GM23338 (cell line): ENCODE measurements at regions not wholly inside any gene's neighbourhood (a gene's known extent, or its start where the extent isn't known, plus 50 kb on each side); places are given as distances from the start of the nearest gene placed in this dataset.

Experiments
- ATAC-seq: fragments of 200-7000 bp; cut with Tn5 transposase; 3 replicates; pipeline ENCODE4 v1.9.1; 2020
- DNase-seq: peaks from one replicate; pipeline ENCODE4 v3.0.0-alpha.2; 2015; ENCODE audit warnings: low spot score
- H2AFZ ChIP-seq: fragments of 200-600 bp; sonication (generic); 2 replicates; pipeline ENCODE4 v1.8.0; 2016; ENCODE audit warnings: antibody characterized with exemption, mild to moderate bottlenecking, moderate library complexity
- H3F3A ChIP-seq: fragments of 200-600 bp; sonication (generic); replicated peaks from 2 replicates; pipeline ENCODE4 v1.8.0; 2017; ENCODE audit warnings: antibody characterized with exemption, mixed run types, low read depth
- H3K27ac ChIP-seq: fragments of 200-600 bp; sonication (generic); 2 replicates; pipeline ENCODE4 v1.6.1; 2016; ENCODE audit warnings: low read depth
- H3K27me3 ChIP-seq: fragments of 200-600 bp; sonication (generic); 2 replicates; pipeline ENCODE4 v1.8.0; 2016; ENCODE audit warnings: mild to moderate bottlenecking, mixed run types, moderate library complexity; ENCODE audit not compliant: insufficient read depth
- H3K36me3 ChIP-seq: fragments of 200-600 bp; sonication (generic); 2 replicates; pipeline ENCODE4 v1.8.0; 2016; ENCODE audit warnings: mild to moderate bottlenecking; ENCODE audit not compliant: insufficient read depth
- H3K4me1 ChIP-seq: fragments of 200-600 bp; sonication (generic); 2 replicates; pipeline ENCODE4 v1.8.0; 2016; ENCODE audit warnings: mild to moderate bottlenecking, moderate library complexity; ENCODE audit not compliant: insufficient read depth
- H3K4me2 ChIP-seq: fragments of 200-600 bp; sonication (generic); 2 replicates; pipeline ENCODE4 v1.7.1; 2017; ENCODE audit warnings: mixed run types
- H3K4me3 ChIP-seq: fragments of 200-600 bp; sonication (generic); 2 replicates; pipeline ENCODE4 v1.6.1; 2016; ENCODE audit warnings: mixed run types
- H3K79me2 ChIP-seq: fragments of 200-600 bp; sonication (generic); replicated peaks from 2 replicates; pipeline ENCODE4 v1.8.0; 2017; ENCODE audit warnings: mild to moderate bottlenecking; ENCODE audit not compliant: insufficient read depth
- H3K9me2 ChIP-seq: fragments of 200-600 bp; sonication (generic); 2 replicates; pipeline ENCODE4 v1.8.0; 2017; ENCODE audit not compliant: insufficient read depth
- H4K20me1 ChIP-seq: fragments of 200-600 bp; sonication (generic); replicated peaks from 2 replicates; pipeline ENCODE4 v1.8.0; 2017; ENCODE audit warnings: mild to moderate bottlenecking; ENCODE audit not compliant: insufficient read depth
- H3K27ac Mint-ChIP-seq: 2 replicates; pipeline ENCODE4 v1.8.0; 2020; ENCODE audit warnings: inconsistent platforms, mild to moderate bottlenecking, moderate library complexity, mixed read lengths
- H3K27me3 Mint-ChIP-seq: 3 replicates; pipeline ENCODE4 v1.8.0; 2022; ENCODE audit warnings: low read depth, mild to moderate bottlenecking, moderate library complexity, mixed read lengths, inconsistent platforms; ENCODE audit not compliant: insufficient read depth, poor library complexity
- H3K36me3 Mint-ChIP-seq: 3 replicates; pipeline ENCODE4 v1.8.0; 2021; ENCODE audit warnings: low read depth, mild to moderate bottlenecking, inconsistent platforms, moderate library complexity, mixed read lengths
- H3K4me1 Mint-ChIP-seq: 3 replicates; pipeline ENCODE4 v1.8.0; 2020; ENCODE audit warnings: mild to moderate bottlenecking, inconsistent platforms, mixed read lengths
- H3K4me3 Mint-ChIP-seq: 3 replicates; pipeline ENCODE4 v1.8.0; 2021; ENCODE audit warnings: moderate library complexity, mild to moderate bottlenecking, inconsistent platforms, mixed read lengths
- H3K9me3 Mint-ChIP-seq: 3 replicates; pipeline ENCODE4 v1.8.0; 2020; ENCODE audit warnings: moderate library complexity, mild to moderate bottlenecking, inconsistent platforms, mixed read lengths
- CREB1 ChIP-seq: fragments of 250-450 bp; sonication (Bioruptor Pico); IDR thresholded peaks from 2 replicates; pipeline ENCODE4 v1.5.0; 2020; ENCODE audit warnings: low read depth, mild to moderate bottlenecking, moderate library complexity
- ETS1 ChIP-seq: IDR thresholded peaks from 2 replicates; pipeline ENCODE4 v1.6.1; 2016; ENCODE audit warnings: antibody characterized with exemption
- EZH2 ChIP-seq: fragments of 200-600 bp; sonication (generic); IDR thresholded peaks from one replicate; pipeline ENCODE4 v1.8.0; 2017; ENCODE audit warnings: antibody characterized with exemption, mild to moderate bottlenecking, low read depth; ENCODE audit not compliant: unreplicated experiment
- JUNB ChIP-seq: IDR thresholded peaks from one replicate; pipeline ENCODE4 v1.6.1; 2016; ENCODE audit warnings: antibody characterized with exemption; ENCODE audit not compliant: unreplicated experiment
- NANOG ChIP-seq: IDR thresholded peaks from 2 replicates; pipeline ENCODE4 v1.6.1; 2016; ENCODE audit warnings: antibody characterized with exemption, borderline replicate concordance
- POLR2AphosphoS5 ChIP-seq: IDR thresholded peaks from 2 replicates; pipeline ENCODE4 v1.6.1; 2016; ENCODE audit warnings: antibody characterized with exemption, low read depth
- ZNF114 ChIP-seq: fragments of 250-450 bp; sonication (Bioruptor Pico); IDR thresholded peaks from 2 replicates; pipeline ENCODE4 v1.5.0; 2020; ENCODE audit warnings: mild to moderate bottlenecking, moderate library complexity
- TF ChIP-seq, protein P1 (sequence below): IDR thresholded peaks from one replicate; pipeline ENCODE4 v1.6.1; 2018; ENCODE audit warnings: antibody characterized with exemption; ENCODE audit not compliant: unreplicated experiment
- TF ChIP-seq, protein P2 (sequence below): fragments of 250-450 bp; sonication (Bioruptor Pico); IDR thresholded peaks from 2 replicates; pipeline ENCODE4 v1.5.0; 2020; ENCODE audit warnings: mild to moderate bottlenecking, moderate library complexity

- TF ChIP-seq, protein P1, sequence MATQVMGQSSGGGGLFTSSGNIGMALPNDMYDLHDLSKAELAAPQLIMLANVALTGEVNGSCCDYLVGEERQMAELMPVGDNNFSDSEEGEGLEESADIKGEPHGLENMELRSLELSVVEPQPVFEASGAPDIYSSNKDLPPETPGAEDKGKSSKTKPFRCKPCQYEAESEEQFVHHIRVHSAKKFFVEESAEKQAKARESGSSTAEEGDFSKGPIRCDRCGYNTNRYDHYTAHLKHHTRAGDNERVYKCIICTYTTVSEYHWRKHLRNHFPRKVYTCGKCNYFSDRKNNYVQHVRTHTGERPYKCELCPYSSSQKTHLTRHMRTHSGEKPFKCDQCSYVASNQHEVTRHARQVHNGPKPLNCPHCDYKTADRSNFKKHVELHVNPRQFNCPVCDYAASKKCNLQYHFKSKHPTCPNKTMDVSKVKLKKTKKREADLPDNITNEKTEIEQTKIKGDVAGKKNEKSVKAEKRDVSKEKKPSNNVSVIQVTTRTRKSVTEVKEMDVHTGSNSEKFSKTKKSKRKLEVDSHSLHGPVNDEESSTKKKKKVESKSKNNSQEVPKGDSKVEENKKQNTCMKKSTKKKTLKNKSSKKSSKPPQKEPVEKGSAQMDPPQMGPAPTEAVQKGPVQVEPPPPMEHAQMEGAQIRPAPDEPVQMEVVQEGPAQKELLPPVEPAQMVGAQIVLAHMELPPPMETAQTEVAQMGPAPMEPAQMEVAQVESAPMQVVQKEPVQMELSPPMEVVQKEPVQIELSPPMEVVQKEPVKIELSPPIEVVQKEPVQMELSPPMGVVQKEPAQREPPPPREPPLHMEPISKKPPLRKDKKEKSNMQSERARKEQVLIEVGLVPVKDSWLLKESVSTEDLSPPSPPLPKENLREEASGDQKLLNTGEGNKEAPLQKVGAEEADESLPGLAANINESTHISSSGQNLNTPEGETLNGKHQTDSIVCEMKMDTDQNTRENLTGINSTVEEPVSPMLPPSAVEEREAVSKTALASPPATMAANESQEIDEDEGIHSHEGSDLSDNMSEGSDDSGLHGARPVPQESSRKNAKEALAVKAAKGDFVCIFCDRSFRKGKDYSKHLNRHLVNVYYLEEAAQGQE, result no peak
These were observed 826.7 kb upstream of the GHITM start (continued) for GRCh38 chr10:83312570-83312969.

DNA sequence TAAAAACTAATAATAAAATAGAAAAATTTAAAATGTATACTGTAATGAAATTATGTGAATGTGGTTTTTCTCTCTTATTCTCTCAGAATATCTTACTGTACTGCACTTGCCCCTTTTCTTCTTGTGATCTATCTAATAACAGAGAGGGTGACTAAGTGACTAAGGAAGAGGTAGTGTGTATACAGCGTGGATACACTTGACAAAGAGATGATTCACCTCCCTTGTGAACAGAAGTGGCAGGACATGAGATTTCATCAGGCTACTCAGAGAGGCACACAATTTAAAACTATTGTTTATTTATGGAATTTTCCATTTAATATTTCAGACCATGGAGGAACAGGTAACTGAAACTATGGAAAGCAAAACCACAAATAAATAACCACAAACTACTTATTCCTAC lies 806.6 kb upstream of the GHITM start:
- H2AFZ ChIP-seq, result no peak overlapping the region
- TF ChIP-seq, protein P2, sequence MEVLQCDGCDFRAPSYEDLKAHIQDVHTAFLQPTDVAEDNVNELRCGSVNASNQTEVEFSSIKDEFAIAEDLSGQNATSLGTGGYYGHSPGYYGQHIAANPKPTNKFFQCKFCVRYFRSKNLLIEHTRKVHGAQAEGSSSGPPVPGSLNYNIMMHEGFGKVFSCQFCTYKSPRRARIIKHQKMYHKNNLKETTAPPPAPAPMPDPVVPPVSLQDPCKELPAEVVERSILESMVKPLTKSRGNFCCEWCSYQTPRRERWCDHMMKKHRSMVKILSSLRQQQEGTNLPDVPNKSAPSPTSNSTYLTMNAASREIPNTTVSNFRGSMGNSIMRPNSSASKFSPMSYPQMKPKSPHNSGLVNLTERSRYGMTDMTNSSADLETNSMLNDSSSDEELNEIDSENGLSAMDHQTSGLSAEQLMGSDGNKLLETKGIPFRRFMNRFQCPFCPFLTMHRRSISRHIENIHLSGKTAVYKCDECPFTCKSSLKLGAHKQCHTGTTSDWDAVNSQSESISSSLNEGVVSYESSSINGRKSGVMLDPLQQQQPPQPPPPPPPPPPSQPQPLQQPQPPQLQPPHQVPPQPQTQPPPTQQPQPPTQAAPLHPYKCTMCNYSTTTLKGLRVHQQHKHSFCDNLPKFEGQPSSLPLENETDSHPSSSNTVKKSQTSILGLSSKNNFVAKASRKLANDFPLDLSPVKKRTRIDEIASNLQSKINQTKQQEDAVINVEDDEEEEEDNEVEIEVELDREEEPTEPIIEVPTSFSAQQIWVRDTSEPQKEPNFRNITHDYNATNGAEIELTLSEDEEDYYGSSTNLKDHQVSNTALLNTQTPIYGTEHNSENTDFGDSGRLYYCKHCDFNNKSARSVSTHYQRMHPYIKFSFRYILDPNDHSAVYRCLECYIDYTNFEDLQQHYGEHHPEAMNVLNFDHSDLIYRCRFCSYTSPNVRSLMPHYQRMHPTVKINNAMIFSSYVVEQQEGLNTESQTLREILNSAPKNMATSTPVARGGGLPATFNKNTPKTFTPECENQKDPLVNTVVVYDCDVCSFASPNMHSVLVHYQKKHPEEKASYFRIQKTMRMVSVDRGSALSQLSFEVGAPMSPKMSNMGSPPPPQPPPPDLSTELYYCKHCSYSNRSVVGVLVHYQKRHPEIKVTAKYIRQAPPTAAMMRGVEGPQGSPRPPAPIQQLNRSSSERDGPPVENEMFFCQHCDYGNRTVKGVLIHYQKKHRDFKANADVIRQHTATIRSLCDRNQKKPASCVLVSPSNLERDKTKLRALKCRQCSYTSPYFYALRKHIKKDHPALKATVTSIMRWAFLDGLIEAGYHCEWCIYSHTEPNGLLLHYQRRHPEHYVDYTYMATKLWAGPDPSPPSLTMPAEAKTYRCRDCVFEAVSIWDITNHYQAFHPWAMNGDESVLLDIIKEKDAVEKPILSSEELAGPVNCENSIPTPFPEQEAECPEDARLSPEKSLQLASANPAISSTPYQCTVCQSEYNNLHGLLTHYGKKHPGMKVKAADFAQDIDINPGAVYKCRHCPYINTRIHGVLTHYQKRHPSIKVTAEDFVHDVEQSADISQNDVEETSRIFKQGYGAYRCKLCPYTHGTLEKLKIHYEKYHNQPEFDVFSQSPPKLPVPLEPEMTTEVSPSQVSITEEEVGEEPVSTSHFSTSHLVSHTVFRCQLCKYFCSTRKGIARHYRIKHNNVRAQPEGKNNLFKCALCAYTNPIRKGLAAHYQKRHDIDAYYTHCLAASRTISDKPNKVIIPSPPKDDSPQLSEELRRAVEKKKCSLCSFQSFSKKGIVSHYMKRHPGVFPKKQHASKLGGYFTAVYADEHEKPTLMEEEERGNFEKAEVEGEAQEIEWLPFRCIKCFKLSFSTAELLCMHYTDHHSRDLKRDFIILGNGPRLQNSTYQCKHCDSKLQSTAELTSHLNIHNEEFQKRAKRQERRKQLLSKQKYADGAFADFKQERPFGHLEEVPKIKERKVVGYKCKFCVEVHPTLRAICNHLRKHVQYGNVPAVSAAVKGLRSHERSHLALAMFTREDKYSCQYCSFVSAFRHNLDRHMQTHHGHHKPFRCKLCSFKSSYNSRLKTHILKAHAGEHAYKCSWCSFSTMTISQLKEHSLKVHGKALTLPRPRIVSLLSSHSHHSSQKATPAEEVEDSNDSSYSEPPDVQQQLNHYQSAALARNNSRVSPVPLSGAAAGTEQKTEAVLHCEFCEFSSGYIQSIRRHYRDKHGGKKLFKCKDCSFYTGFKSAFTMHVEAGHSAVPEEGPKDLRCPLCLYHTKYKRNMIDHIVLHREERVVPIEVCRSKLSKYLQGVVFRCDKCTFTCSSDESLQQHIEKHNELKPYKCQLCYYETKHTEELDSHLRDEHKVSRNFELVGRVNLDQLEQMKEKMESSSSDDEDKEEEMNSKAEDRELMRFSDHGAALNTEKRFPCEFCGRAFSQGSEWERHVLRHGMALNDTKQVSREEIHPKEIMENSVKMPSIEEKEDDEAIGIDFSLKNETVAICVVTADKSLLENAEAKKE (CRISPR knock-in tag), result no peak
- TF ChIP-seq ZNF114 (CRISPR knock-in tag), result no peak
- TF ChIP-seq NANOG, result no peak
- TF ChIP-seq EZH2, result no peak
- no peak for TF ChIP-seq ETS1
- no peak for TF ChIP-seq POLR2AphosphoS5
- no peak for TF ChIP-seq CREB1 (CRISPR knock-in tag)
- no peak for TF ChIP-seq JUNB
- 0 out of 3 replicates have a peak, but pooled peaks cover 4% of the 10 kb centered on the region for H3K9me3 Mint-ChIP-seq
- H3K36me3 ChIP-seq, result no peaks in the 10 kb centered on the region; the same call in 1 of the 2 replicates
- no peak overlapping the region for H3K4me3 ChIP-seq
- H3K4me1 ChIP-seq, result no peaks in the 10 kb centered on the region
- DNase-seq (no peak), ATAC-seq (no peak)
- H3F3A ChIP-seq, result no peaks in the 10 kb centered on the region
- no peak overlapping the region for H3K27ac ChIP-seq
- no peaks in the 10 kb centered on the region for H3K9me2 ChIP-seq
- no peak overlapping the region for H3K27ac Mint-ChIP-seq
- H3K4me1 Mint-ChIP-seq, result no peaks in the 10 kb centered on the region
- no peaks in the 10 kb centered on the region for H3K27me3 ChIP-seq
- H3K4me3 Mint-ChIP-seq, result no peak overlapping the region
- H3K79me2 ChIP-seq, result no peaks in the 10 kb centered on the region
- H4K20me1 ChIP-seq, result no peaks in the 10 kb centered on the region
- H3K4me2 ChIP-seq, result no peak overlapping the region
- H3K36me3 Mint-ChIP-seq, result peaks cover 3% of the 10 kb centered on the region; the same call in 1 of the 3 replicates
- H3K27me3 Mint-ChIP-seq, result no peaks in the 10 kb centered on the region
